OCI-LY7 (cell line): ENCODE measurements at regions not wholly inside any gene's neighbourhood (a gene's known extent, or its start where the extent isn't known, plus 50 kb on each side); places are given as distances from the start of the nearest gene placed in this dataset.

Source experiments
- BruUV-seq: library from RNA; stranded (reverse); fragments of 400-500 nt; replicated peaks from 2 replicates; lab custom pipeline; 2021; lab: Mats Ljungman, UMichigan
- CTCF ChIA-PET: fragments of 300-600 bp; sonication (Branson Sonifier 250); formaldehyde crosslinking; loops from one replicate; lab custom pipeline; 2022; ENCODE audit warnings: antibody characterized with exemption; ENCODE audit not compliant: unreplicated experiment; lab: Charles Lee
- POLR2A ChIA-PET: fragments of 300-600 bp; sonication (Branson Sonifier 250); formaldehyde crosslinking; loops from one replicate; lab custom pipeline; 2022; ENCODE audit warnings: antibody characterized with exemption; lab: Charles Lee
- DNase-seq: peaks from one replicate; pipeline ENCODE4 v3.0.0-alpha.2; 2015; ENCODE audit warnings: low spot score
- H2AFZ ChIP-seq: fragments of 200-600 bp; sonication (generic), shearing (Covaris generic); 2 replicates; pipeline ENCODE4 v1.6.1; 2014; ENCODE audit warnings: mild to moderate bottlenecking, antibody characterized with exemption, low read length, moderate library complexity
- H3K27ac ChIP-seq: fragments of 200-600 bp; sonication (generic); 2 replicates; pipeline ENCODE4 v1.5.1; 2014; ENCODE audit warnings: mixed run types, low read depth, mild to moderate bottlenecking, moderate library complexity, low read length, inconsistent platforms; ENCODE audit not compliant: poor library complexity, severe bottlenecking
- H3K36me3 ChIP-seq: fragments of 200-600 bp; sonication (generic); 2 replicates; pipeline ENCODE4 v1.6.1; 2014; ENCODE audit warnings: mild to moderate bottlenecking, antibody characterized with exemption, low read length, moderate library complexity, mixed read lengths; ENCODE audit not compliant: insufficient read depth
- H3K4me1 ChIP-seq: fragments of 200-600 bp; sonication (generic); 2 replicates; pipeline ENCODE4 v1.5.1; 2014; ENCODE audit warnings: mild to moderate bottlenecking, low read length; ENCODE audit not compliant: insufficient read depth, poor library complexity, severe bottlenecking
- H3K4me2 ChIP-seq: fragments of 200-600 bp; sonication (generic); 2 replicates; pipeline ENCODE4 v1.6.1; 2014; ENCODE audit warnings: mild to moderate bottlenecking, low read length
- H3K4me3 ChIP-seq: fragments of 200-600 bp; sonication (generic); 2 replicates; pipeline ENCODE4 v1.5.1; 2014; ENCODE audit warnings: mild to moderate bottlenecking, low read depth, low read length; ENCODE audit not compliant: poor library complexity, severe bottlenecking
- H3K79me2 ChIP-seq: fragments of 200-600 bp; sonication (generic); 2 replicates; pipeline ENCODE4 v1.6.1; 2016; ENCODE audit warnings: low read depth, mild to moderate bottlenecking, low read length, moderate library complexity, mixed read lengths; ENCODE audit not compliant: insufficient read depth
- H3K9me2 ChIP-seq: fragments of 200-600 bp; sonication (generic); 2 replicates; pipeline ENCODE4 v1.6.1; 2016; ENCODE audit warnings: mild to moderate bottlenecking, low read length, mixed read lengths; ENCODE audit not compliant: insufficient read depth
- H3K9me3 ChIP-seq: fragments of 200-600 bp; sonication (generic); 2 replicates; pipeline ENCODE4 v1.6.1; 2014; ENCODE audit warnings: mild to moderate bottlenecking, mixed run types, low read length, mixed read lengths
- H4K20me1 ChIP-seq: fragments of 200-600 bp; sonication (generic); 2 replicates; pipeline ENCODE4 v1.6.1; 2014; ENCODE audit warnings: mild to moderate bottlenecking, antibody characterized with exemption, low read length, moderate library complexity, mixed read lengths; ENCODE audit not compliant: insufficient read depth
- CTCF ChIP-seq: fragments of 200-600 bp; sonication (generic); conservative IDR thresholded peaks from 2 replicates; pipeline ENCODE4 v1.5.1; 2014; ENCODE audit warnings: mild to moderate bottlenecking, antibody characterized with exemption, low read length, moderate library complexity, mixed read lengths
- EZH2phosphoT487 ChIP-seq: fragments of 200-600 bp; sonication (generic); IDR thresholded peaks from 2 replicates; pipeline ENCODE4 v1.6.1; 2018; ENCODE audit warnings: low read depth, borderline replicate concordance, mild to moderate bottlenecking, mixed run types, antibody characterized with exemption, low read length, moderate library complexity, mixed read lengths
- intact Hi-C: fragments of 100-400 bp; cut with micrococcal nuclease; formaldehyde crosslinking; loops from one replicate; pipeline ENCODE4 v1.10.0; 2022; ENCODE audit not compliant: unreplicated experiment

GRCh38 chr2:153068052-153068451, 349.6 kb downstream of the ARL6IP6 start:
- BruUV-seq = no TSS peak
- Histone ChIP-seq H3K4me2 (no peak overlapping the region), H3K9me2 (no peaks in the 10 kb centered on the region), H3K9me3 (no peaks in the 10 kb centered on the region), H4K20me1 (no peaks in the 10 kb centered on the region), H3K27ac (no peak overlapping the region), H3K4me1 (no peaks in the 10 kb centered on the region), H2AFZ (no peak overlapping the region), H3K4me3 (no peak overlapping the region), H3K36me3 (no peaks in the 10 kb centered on the region), H3K79me2 (no peaks in the 10 kb centered on the region)
- DNase-seq = no peak
- TF ChIP-seq EZH2phosphoT487 = no peak
- TF ChIP-seq CTCF = no peak
- POLR2A ChIA-PET = interaction anchor here (1.8 kb wide), 1 partner anchor 13 kb away, joined by 5 read pairs; no protein-coding TSS in a partner anchor
- CTCF ChIA-PET = no interaction called here
- intact Hi-C loops = no loop called here

DNA sequence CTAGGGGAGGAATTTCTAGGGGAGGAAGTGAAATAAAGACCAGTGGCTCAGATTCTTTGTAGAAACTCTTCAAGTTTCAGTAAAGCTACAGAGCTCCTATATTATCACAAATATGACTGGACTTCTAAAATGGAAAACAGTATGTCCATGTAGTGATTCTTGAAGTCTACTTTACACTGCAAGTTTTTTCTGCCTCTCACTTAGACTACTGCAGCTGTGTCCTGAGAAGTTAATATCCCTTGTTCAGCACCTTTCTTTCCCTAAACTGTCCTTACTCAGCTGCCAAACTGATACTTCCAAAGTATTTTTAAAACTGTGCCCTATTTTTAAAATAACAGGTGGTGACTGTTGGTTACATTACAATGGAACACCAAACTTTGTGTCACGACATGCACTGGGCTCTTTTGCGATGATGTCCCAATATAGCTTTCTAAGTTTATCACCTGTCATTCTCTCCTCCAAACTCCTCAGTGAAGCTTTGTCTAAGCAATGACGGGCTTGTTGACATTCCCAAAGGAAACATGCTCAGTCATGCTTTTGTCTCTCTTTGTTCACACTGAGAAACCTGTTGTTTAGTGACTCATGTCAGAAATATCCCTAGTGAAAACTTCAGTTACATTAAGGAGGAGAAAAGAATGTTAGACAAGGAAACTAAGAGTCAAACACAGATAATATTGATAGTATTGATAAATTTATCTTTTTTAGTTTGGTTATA, 341.1 kb downstream of the ARL6IP6 start:
- no peaks in the 10 kb centered on the region for H3K79me2 ChIP-seq
- no peaks in the 10 kb centered on the region for H3K9me2 ChIP-seq
- no peaks in the 10 kb centered on the region for H3K9me3 ChIP-seq
- no peak for TF ChIP-seq EZH2phosphoT487
- TF ChIP-seq CTCF = no peak
- no TSS peak for BruUV-seq
- POLR2A ChIA-PET = interaction anchor here (0.6 kb wide), 1 partner anchor 17 kb away, joined by 3 read pairs; no protein-coding TSS in a partner anchor
- no peaks in the 10 kb centered on the region for H3K4me1 ChIP-seq
- intact Hi-C loops = no loop called here
- H3K4me3 ChIP-seq = no peak overlapping the region
- CTCF ChIA-PET = no interaction called here
- no peak overlapping the region for H3K27ac ChIP-seq
- no peak overlapping the region for H2AFZ ChIP-seq
- H3K4me2 ChIP-seq = no peak overlapping the region
- no peaks in the 10 kb centered on the region for H4K20me1 ChIP-seq
- DNase-seq = no peak
- H3K36me3 ChIP-seq = no peaks in the 10 kb centered on the region

DNA sequence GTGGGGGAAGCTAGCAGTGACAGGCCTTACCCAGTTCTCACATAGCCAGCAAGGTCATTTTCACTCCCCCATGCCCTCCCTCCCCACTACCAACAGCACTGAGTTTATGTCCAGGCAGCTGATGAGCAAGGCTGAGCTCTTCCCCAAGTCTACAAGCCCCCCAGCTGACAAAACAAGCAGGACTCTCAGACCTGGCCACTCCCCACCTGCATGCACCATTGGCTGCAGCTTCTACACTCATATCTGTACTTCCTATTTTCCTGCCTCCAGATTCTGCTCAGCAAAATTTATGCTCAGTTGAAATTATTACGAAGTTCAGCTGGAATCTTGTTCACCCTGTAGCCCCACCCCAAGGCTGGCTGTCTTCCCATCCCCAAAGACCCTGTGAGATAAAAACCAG, 339.3 kb downstream of the ARL6IP6 start:
- H3K27ac ChIP-seq = no peak overlapping the region
- H3K4me2 ChIP-seq = no peak overlapping the region
- no peaks in the 10 kb centered on the region for H3K9me3 ChIP-seq
- CTCF ChIA-PET = no interaction called here
- intact Hi-C loops = no loop called here
- DNase-seq = no peak
- no TSS peak for BruUV-seq
- POLR2A ChIA-PET = no interaction called here
- no peaks in the 10 kb centered on the region for H3K36me3 ChIP-seq
- no peak overlapping the region for H2AFZ ChIP-seq
- no peaks in the 10 kb centered on the region for H4K20me1 ChIP-seq
- TF ChIP-seq EZH2phosphoT487 (no peak), CTCF (no peak)
- H3K79me2 ChIP-seq = no peaks in the 10 kb centered on the region
- no peaks in the 10 kb centered on the region for H3K4me1 ChIP-seq
- H3K9me2 ChIP-seq = no peaks in the 10 kb centered on the region
- H3K4me3 ChIP-seq = no peak overlapping the region
